ENCODE measurements at regions not wholly inside any gene's neighbourhood (a gene's known extent, or its start where the extent isn't known, plus 50 kb on each side); places are given as distances from the start of the nearest gene placed in this dataset.

- Histone ChIP-seq H3K23ac (ENCODE audit: insufficient read length) (no peak overlapping the region), H3K18ac (ENCODE audit: extremely low read depth, low read length) (no peak overlapping the region), H2BK5ac (ENCODE audit: low read depth, low read length) (no peak overlapping the region), H4K5ac (ENCODE audit: insufficient read length, low read depth, low read length) (no peak overlapping the region), H3K4ac (replicated peaks; ENCODE audit: insufficient read length, low read depth, low read length) (no peak overlapping the region), H2BK20ac (ENCODE audit: low read length) (no peak overlapping the region), H4K20me1 (replicated peaks in 1 of 2; ENCODE audit: control insufficient read depth in 1 of 2, insufficient read depth in 2 of 2, low read length in 2 of 2) (no peaks in the 10 kb centered on the region), H3K4me3 (ENCODE audit: extremely low read depth in 1 of 4, insufficient read depth in 2 of 4, low read depth in 3 of 4, low read length in 4 of 4) (no peak overlapping the region), H3K79me2 (ENCODE audit: control insufficient read depth in 1 of 2, insufficient read depth in 2 of 2, low read length in 2 of 2) (no peaks in the 10 kb centered on the region), H3K23me2 (ENCODE audit: low read depth, low read length) (no peaks in the 10 kb centered on the region), H3K9me3 (ENCODE audit: insufficient read depth in 2 of 2, low read depth in 1 of 2, low read length in 1 of 2) (no peaks in the 10 kb centered on the region), H3K27me3 (replicated peaks in 1 of 4; ENCODE audit: control insufficient read depth in 3 of 4, extremely low read depth in 1 of 4, insufficient read depth in 3 of 4, low read length in 3 of 4) (no peaks in the 10 kb centered on the region), H3K14ac (ENCODE audit: insufficient read length) (no peak overlapping the region), H3K27ac (ENCODE audit: low read depth, low read length) (no peak overlapping the region), H2BK15ac (ENCODE audit: low read length) (no peak overlapping the region), H4K8ac (ENCODE audit: extremely low read depth, insufficient read depth, low read length) (no peak overlapping the region), H3K56ac (replicated peaks; ENCODE audit: insufficient read length, low read depth, low read length) (no peak overlapping the region), H3K79me1 (ENCODE audit: low read depth, low read length) (no peaks in the 10 kb centered on the region), H3K4me1 (replicated peaks in 1 of 4; ENCODE audit: control insufficient read depth in 3 of 4, insufficient read depth in 4 of 4, low read length in 3 of 4) (no peaks in the 10 kb centered on the region), H3K36me3 (ENCODE audit: control insufficient read depth in 2 of 4, insufficient read depth in 4 of 4, low read length in 3 of 4) (no peaks in the 10 kb centered on the region), H2AFZ (ENCODE audit: low read length) (no peak overlapping the region), H4K91ac (replicated peaks; ENCODE audit: insufficient read length, low read length) (no peak overlapping the region), H3K9ac (replicated peaks in 1 of 4; ENCODE audit: extremely low read depth in 1 of 4, low read depth in 3 of 4, low read length in 3 of 4) (no peak overlapping the region), H3K4me2 (ENCODE audit: insufficient read depth in 1 of 2, low read depth in 2 of 2, low read length in 2 of 2) (no peak overlapping the region), H2BK120ac (replicated peaks; ENCODE audit: low read depth, low read length) (no peak overlapping the region), H2AK5ac (ENCODE audit: low read depth, low read length) (no peak overlapping the region), H2BK12ac (ENCODE audit: low read depth, low read length) (no peak overlapping the region)
- FAIRE-seq (no peak), DNase-seq (ENCODE audit: low read depth in 1 of 2, low spot score in 2 of 2) (no peak)
- WGBS, 2 experiments (ENCODE audit: extremely low coverage in 1 of 2, insufficient coverage in 1 of 2, insufficient read length in 1 of 2, insufficient replicate concordance in 2 of 2, low coverage in 1 of 2, low lambda C conversion rate in 2 of 2, missing lambda C conversion rate in 1 of 2) = 66% methylated on average over 3 of the region's 3 CpGs; no CpG with 5 or more reads in 1 of the 2 experiments
- POLR2A ChIA-PET (ENCODE audit: partially characterized antibody) = no interaction called here
- TF ChIP-seq CTCF (IDR thresholded peaks at IDR 0.05; ENCODE audit: control extremely low read depth in 1 of 3, insufficient read depth in 1 of 3, low read depth in 1 of 3, low read length in 3 of 3) (peak in 2 of 3 experiments; percentile 19 to 29; a peak in 2 of 4 replicates), RAD21 (IDR thresholded peaks at IDR 0.05 in 1 of 2, conservative IDR thresholded peaks at IDR 0.05 in 1 of 2; ENCODE audit: low read depth in 2 of 2, low read length in 2 of 2) (peak; percentile 40 to 45), ZNF274 (IDR thresholded peaks at IDR 0.05; ENCODE audit: borderline replicate concordance, extremely low read depth, low read length) (no peak)
- CTCF ChIA-PET (ENCODE audit: partially characterized antibody) = interaction anchor here (3.3 kb wide), 1 partner anchor 11 kb away, joined by 12 read pairs; no protein-coding TSS in a partner anchor
Observed at GRCh38 chr13:97810152-97810551, 143.3 kb upstream of the IPO5 start.
